Fibroblast of lung (primary cell): ENCODE measurements at regions not wholly inside any gene's neighbourhood (a gene's known extent, or its start where the extent isn't known, plus 50 kb on each side); places are given as distances from the start of the nearest gene placed in this dataset.

Experiments
- EZH2 ChIP-seq: IDR thresholded peaks from 2 replicates; pipeline ENCODE4 v1.5.1; 2012; ENCODE audit warnings: low read length, control low read depth, mild to moderate bottlenecking; ENCODE audit errors: missing control alignments
- TF ChIP-seq, protein P1 (sequence below), 2 donors: IDR thresholded peaks in 1 of 2; conservative IDR thresholded peaks in 1 of 2; 1 replicate in 1 of 2; 2 replicates in 1 of 2; pipeline ENCODE4 v1.5.1; 2011 to 2012; ENCODE audit warnings: low read length in 2 of 2, control low read depth in 1 of 2, inconsistent platforms in 1 of 2, low read depth in 1 of 2, mild to moderate bottlenecking in 1 of 2

DNA sequence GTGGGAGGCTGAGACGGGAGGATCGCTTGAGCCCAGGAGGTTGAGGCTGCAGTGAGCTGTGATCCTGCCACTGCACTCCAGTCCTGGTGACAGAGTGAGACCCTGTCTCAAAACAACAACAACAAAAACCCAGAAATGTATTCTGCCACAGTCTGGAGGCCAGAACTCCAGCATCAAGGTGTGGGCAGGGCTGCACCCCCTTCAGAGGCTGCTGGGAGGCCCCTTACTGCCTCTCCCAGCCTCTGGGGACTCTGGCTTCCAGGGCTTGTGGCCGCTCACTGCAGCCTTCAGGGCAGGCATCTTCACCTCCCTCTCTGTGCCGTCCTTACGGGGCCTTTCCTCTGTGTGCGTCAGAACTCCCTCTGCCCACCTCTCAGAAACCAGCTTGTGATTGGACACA is 209.4 kb upstream of the GSE1 start:
- TF ChIP-seq, protein P1, sequence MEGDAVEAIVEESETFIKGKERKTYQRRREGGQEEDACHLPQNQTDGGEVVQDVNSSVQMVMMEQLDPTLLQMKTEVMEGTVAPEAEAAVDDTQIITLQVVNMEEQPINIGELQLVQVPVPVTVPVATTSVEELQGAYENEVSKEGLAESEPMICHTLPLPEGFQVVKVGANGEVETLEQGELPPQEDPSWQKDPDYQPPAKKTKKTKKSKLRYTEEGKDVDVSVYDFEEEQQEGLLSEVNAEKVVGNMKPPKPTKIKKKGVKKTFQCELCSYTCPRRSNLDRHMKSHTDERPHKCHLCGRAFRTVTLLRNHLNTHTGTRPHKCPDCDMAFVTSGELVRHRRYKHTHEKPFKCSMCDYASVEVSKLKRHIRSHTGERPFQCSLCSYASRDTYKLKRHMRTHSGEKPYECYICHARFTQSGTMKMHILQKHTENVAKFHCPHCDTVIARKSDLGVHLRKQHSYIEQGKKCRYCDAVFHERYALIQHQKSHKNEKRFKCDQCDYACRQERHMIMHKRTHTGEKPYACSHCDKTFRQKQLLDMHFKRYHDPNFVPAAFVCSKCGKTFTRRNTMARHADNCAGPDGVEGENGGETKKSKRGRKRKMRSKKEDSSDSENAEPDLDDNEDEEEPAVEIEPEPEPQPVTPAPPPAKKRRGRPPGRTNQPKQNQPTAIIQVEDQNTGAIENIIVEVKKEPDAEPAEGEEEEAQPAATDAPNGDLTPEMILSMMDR (conservative IDR thresholded peaks at IDR 0.05 in 1 of 2, IDR thresholded peaks at IDR 0.05 in 1 of 2; ENCODE audit: low read depth in 1 of 2, low read length in 2 of 2): no peak
- no peak for TF ChIP-seq EZH2
